Activated CD8-positive, alpha-beta memory T cell treated with anti-CD3 and anti-CD28 coated beads for 1 hour (primary cell): ENCODE measurements at regions not wholly inside any gene's neighbourhood (a gene's known extent, or its start where the extent isn't known, plus 50 kb on each side); places are given as distances from the start of the nearest gene placed in this dataset.

Experiments used
- DNase-seq, 2 donors: peaks; one replicate each; pipeline ENCODE4 v3.0.0-alpha.2; 2020; ENCODE audit warnings: low read depth in 1 of 2; ENCODE audit errors: extremely low read depth in 1 of 2

DNA sequence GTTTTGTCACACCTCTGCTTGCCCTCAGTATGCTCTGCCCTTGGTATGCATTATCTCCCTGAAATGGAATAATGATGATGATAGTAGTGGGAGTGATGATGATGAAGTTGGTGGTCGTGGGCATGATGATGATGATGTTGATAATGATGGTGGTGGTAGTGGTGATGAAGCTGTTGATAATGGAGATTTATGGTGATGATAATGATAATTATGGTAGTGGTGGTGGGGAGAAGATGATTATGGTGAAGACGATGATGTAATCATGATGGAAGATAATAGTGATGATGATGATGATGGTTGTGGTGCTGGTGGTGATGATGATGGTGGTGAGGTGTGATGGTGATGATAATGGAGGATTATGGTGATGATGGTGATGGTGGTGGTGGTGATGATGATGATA, 390.1 kb upstream of the EEF2KMT start:
- DNase-seq: no peak

GRCh38 chr16:5482256-5482655, 384.7 kb upstream of the EEF2KMT start:
- DNase-seq: no peak

GRCh38 chr16:5480431-5481195, 383.0 kb upstream of the EEF2KMT start:
- DNase-seq: no peak

- no peak for DNase-seq
Measured at GRCh38 chr16:5479926-5480325, 382.3 kb upstream of the EEF2KMT start.

DNA sequence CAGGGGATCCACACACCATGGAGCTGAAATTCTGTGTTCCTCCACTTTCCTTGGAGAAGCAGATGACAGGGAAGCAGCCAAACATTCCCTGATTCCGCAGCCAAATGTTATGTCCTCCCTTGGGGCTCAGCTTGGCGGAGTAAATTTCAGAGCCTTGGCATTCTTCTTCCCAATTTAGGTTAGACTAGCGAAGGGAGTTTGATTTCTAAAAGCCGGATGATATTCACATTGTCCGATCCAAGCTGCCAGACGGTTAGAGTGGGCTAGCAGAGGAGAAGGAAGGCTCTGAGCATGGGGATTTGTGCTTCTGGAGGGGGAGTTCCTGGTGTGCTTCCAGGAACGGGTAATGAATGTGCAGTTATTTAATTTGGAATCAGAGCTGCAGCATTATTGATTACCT, 380.4 kb upstream of the EEF2KMT start:
- DNase-seq: no peak

GRCh38 chr16:5477251-5477650, 379.7 kb upstream of the EEF2KMT start:
- no peak for DNase-seq

DNA sequence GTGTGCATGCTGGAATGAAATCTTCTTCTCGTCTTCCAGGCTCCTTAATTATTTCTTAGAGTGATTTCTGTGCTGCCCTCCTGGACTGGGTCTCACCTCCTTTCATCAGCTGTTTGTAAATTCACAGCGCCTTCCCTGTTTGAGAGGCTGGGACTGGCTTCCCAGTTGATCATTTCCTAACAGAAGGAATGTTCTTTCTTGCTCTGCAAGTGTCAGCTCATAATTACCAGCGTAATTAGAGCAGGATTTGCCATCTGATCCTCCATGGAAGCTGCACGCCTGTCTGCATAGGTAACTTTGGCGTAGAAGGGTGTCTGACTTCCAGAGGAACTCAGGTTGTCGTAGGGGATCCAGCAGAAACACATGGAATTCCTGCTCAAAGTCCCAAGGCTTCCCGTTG, 375.0 kb upstream of the EEF2KMT start:
- DNase-seq: no peak

GRCh38 chr16:5468488-5468887, 370.9 kb upstream of the EEF2KMT start:
- DNase-seq: no peak

- no peak for DNase-seq
Measured at GRCh38 chr16:5467552-5467951, 370.0 kb upstream of the EEF2KMT start.

DNA sequence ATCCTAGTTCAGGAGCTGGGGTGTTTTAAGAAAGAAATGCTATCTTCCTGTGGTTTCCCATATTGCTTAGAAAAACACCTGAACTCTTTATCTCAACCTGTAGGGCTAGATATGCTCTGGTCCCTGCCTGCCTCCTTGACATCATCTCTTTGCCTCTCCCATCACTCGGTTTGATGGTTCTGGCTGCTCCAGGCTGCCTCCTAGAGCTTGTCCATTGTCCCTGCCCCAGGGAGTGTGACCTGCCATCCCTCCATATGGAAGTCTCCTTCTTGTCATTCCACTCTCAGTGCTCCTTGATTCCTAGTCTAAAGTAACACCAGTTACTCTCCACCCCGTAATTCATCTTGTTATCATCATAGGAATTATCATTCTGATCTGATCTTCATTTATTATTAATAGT, 369.0 kb upstream of the EEF2KMT start:
- DNase-seq: no peak

- DNase-seq: no peak
Measured at GRCh38 chr16:5465714-5466113, 368.1 kb upstream of the EEF2KMT start.

DNA sequence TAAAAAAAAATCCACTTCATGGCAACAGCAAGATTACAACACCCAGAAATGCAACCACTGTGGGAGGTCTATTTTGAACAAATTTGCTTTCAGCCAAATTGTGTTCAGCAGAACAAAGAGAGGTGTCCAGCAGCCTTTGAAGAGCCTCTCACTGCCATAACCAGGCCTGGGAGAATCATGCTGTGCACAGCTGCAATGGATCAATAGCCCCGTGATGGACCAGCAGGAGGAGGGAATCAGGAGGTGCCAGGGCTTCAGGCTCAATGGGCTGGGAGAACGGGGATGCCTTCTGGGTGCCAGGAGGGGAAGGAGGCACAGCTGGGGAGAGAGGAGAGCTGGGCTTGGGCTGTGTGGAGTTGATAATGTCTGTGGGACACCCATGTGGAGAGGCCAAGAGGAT, 366.2 kb upstream of the EEF2KMT start:
- DNase-seq: no peak

DNA sequence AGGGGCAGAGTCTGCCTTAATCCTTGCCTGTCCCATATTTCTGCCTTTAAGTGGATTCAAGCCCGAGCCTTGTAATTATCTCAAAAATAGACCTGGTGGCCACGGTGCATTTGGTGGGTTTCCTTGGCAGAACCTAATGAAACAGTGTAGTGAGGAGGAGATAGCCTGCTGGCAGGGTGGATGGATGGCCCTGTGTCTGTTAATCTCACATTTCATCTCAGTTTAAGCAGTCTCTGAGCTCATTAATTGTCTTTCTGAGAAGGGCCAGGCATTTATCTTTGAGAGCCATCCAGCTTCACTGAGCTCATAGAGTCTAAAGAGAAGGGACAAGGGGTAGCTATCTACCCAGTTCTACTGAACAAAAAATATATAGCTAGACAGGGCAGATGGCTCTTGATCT, 364.0 kb upstream of the EEF2KMT start:
- DNase-seq: no peak

DNA sequence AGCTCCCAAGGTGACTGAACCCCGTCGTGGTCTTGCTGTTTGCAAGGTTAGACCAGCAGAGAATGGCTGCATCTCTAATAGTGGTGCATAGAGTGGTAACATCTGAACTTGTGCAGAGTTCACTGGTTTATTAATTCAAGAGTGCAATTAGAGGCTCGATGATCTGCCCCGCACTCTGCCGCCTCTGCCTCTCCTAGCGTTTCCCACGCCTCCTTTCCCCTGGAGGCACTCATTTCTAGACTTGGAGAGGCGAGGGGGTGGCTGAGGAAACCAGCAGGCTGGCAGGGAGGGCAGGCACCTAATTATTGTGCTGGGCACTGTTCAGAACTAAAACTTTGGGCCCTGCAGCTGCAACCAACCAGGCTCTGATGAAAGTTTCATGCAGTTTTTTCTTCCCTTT, 363.5 kb upstream of the EEF2KMT start:
- DNase-seq: no peak

DNA sequence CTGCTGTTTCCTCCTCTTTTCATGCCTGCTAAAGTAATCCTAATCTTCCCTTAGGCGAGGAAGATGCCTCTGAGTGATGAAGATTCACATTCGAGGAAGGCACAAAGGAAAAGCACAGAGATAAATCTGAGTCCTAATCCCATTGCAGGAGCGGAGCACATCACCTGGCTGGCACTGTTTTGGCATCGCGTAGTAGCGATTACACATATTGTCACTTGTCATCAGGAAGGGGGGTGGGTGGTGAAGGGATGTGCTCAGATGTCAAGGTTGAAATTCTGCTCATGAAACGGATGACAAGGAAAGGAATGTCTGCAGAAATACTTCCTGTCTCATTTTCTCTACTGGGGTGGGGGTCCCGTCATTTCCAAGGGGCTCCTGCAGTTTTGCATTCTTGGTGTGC, 363.1 kb upstream of the EEF2KMT start:
- no peak for DNase-seq

- DNase-seq: no peak
Measured at GRCh38 chr16:5459863-5460262, 362.3 kb upstream of the EEF2KMT start.

DNA sequence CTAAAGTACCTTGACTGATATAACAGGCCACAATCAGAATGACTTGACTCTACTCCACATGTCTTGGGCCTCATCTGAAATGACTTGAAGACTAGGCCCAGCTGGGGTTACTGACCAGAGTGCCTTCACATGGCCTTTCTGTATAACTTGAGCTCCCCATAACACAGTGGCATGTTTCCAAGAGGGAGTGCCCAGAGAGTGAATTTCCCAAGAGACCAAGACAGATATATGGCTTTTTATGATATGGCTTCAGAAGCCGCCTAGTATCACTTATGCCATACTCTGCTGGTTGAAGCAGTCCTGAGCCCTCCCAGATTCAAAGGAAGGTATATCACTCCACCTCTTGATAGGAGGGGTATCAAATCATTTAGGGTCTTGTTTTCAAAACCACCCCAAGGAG, 357.5 kb upstream of the EEF2KMT start:
- no peak for DNase-seq

GRCh38 chr16:5454349-5454748, 356.8 kb upstream of the EEF2KMT start:
- DNase-seq: no peak

GRCh38 chr16:5451641-5452040, 354.0 kb upstream of the EEF2KMT start:
- no peak for DNase-seq

- no peak for DNase-seq
Measured at GRCh38 chr16:5450409-5451104, 353.0 kb upstream of the EEF2KMT start.

- DNase-seq: no peak
Measured at GRCh38 chr16:5449901-5450300, 352.3 kb upstream of the EEF2KMT start.

DNA sequence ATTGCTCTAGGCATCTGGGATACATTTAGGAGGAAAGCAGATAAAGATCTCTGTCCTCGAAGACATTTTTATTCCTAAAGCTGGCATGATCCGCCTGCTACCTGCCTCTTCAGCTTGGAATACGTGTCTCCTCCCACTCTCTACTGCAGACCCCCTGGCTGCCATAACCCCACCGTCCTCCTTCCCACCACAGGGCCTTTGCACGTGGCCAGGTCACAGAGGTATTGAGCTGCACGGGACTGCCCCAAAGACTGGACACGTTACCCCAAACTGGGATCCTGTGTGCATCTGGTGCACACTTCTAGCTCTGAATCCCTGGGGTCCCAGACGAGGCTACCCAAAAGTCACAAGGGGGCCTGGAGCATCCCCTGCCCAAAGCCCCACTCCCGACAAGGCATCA, 351.2 kb upstream of the EEF2KMT start:
- no peak for DNase-seq

- no peak for DNase-seq
Measured at GRCh38 chr16:5447734-5448133, 350.1 kb upstream of the EEF2KMT start.
